NCI-H2227 (cell line): ENCODE measurements at regions not wholly inside any gene's neighbourhood (a gene's known extent, or its start where the extent isn't known, plus 50 kb on each side); places are given as distances from the start of the nearest gene placed in this dataset.

Source experiments
- DNase-seq: peaks from one replicate; lab custom pipeline; 2025; ENCODE audit not compliant: unreplicated experiment; lab: John Stamatoyannopoulos, UW

DNA sequence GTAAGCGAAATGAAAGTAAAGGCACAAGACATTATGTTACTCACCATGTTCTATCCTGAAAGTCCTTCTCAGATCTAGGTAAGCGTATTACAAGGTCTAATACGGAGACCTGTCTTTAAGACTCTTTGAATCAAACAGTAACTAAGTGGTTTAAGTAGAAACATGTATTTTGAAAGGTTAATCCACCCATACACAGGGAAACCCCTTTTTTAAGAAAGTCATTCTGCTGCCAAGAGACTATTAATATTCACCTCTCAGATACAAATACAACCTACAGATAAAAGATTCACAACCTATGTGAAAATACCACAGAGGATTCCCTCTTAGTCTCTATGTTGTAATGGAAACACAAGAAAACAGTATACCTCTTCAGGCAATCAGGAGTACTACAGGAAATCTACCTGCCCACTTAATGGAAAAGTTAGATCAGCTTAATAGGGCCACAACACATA is 63.2 kb upstream of the TNIP3 start:
- DNase-seq, result no peak

GRCh38 chr4:121226362-121226761 is 62.2 kb upstream of the TNIP3 start:
- DNase-seq, result no peak

DNA sequence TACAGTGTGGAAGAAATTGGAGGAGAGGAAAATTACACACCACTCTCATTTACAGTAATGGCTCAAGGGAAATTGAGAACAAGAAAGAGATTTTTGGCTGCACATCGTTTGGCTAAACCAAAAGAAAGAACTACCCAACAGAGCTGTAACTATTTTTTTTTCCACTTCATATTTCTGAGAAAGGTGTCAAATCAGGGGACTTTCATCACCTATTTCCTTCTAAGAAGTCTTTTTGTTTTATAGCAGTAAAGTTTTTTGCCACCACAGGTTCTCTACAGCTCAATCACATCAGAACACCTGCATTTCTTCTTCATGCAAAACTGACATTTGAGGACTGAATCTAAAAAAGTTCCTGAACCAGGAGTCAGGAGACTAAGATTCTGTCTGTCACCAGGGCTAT is 57.5 kb upstream of the TNIP3 start:
- DNase-seq, result no peak

DNA sequence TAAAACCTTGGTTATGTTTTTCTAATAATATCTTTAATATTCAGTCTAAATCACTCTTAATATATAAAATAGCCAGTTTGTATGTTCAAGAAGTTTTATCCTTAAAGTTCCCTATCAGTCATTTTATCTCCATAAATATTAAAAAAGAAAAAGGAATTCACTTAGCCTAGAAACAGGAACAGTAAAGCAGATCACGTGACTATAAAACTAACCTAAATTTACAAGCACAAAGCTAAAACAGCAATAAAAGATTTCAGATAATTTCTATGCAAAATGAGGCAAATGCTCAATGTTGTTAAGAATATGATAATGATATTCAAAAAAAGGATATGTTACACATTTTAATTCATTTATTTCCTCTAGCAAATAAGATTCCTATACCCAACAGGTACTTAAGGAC is 57.1 kb upstream of the TNIP3 start:
- DNase-seq, result no peak

DNA sequence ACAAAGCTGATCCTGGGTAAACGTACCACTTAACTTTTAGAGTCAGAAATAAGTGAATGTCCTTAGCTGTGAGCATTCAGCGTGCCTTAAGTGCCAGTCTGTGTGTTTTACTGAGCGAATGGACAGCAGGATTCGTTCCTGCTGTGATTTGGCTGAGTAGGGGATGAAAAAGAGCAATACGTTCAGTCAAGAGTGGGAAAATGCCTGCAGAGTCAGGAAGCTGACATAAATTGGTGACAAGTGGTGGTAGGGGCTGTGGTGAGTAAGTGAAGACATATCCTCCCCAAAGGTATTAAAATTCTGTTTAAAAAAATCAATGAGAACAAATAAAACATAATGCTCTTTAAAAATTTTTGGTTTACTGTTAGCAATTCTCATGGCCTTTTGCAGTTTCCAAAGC is 56.6 kb upstream of the TNIP3 start:
- no peak for DNase-seq

GRCh38 chr4:121219227-121219626 is 55.1 kb upstream of the TNIP3 start:
- DNase-seq, result no peak

DNA sequence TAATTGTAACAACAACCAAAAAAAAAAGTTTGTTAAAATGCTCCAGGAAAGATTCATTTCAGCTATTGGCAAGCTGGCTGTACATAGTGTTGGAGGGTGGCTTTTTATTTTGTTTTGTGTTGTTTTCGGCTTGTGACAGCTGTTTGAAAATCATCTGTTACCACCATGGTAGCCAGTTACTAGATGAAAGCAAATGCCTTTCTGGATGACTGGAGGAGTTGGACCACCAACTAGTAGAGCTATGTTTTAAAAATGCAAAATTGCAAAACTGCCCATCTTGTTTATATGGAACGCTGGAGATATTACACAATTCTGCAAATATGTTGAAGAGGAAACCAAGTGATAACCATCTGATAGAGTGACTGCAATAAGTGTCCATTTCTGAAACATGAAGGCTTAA is 53.2 kb upstream of the TNIP3 start:
- DNase-seq, result no peak

DNA sequence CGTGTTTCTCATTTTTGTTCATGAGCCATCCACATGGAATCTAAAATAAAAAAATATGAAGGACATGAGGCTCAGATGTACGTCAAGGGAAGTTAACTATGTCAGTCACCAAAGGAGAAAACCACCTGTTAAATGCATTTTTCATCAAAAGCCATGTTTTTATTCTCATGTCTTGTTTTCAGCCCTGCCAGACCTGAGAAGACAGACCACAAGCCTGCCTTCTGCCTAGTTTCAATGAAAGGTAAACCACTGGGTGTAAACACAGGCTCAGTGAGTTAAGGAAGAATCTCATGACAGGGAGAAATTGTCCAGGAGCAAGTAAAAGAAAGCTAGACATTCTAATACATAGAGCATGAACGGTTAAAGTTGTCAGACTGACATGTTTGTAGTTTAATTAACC is 52.3 kb upstream of the TNIP3 start:
- DNase-seq, result no peak

- no peak for DNase-seq
Measured at GRCh38 chr4:121213940-121214339, 49.8 kb upstream of the TNIP3 start.
